Endothelial cell (in vitro differentiated cells): ENCODE measurements at regions not wholly inside any gene's neighbourhood (a gene's known extent, or its start where the extent isn't known, plus 50 kb on each side); places are given as distances from the start of the nearest gene placed in this dataset.

Experiments used
- DNase-seq: peaks from one replicate; pipeline ENCODE4 v3.0.0; 2021; ENCODE audit warnings: low spot score
- H3K27ac Mint-ChIP-seq: one replicate; pipeline ENCODE4 v1.8.0; 2021; ENCODE audit warnings: mixed read lengths, inconsistent platforms; ENCODE audit not compliant: unreplicated experiment
- H3K27me3 Mint-ChIP-seq: one replicate; pipeline ENCODE4 v1.8.0; 2021; ENCODE audit warnings: mild to moderate bottlenecking, moderate library complexity, mixed read lengths, inconsistent platforms; ENCODE audit not compliant: unreplicated experiment
- H3K36me3 Mint-ChIP-seq: one replicate; pipeline ENCODE4 v1.8.0; 2021; ENCODE audit warnings: mild to moderate bottlenecking, low read depth, mixed read lengths, inconsistent platforms; ENCODE audit not compliant: unreplicated experiment
- H3K4me1 Mint-ChIP-seq: one replicate; pipeline ENCODE4 v1.8.0; 2021; ENCODE audit warnings: mild to moderate bottlenecking, mixed read lengths, inconsistent platforms; ENCODE audit not compliant: unreplicated experiment
- H3K4me3 Mint-ChIP-seq: one replicate; pipeline ENCODE4 v1.8.0; 2021; ENCODE audit warnings: mild to moderate bottlenecking, mixed read lengths, inconsistent platforms; ENCODE audit not compliant: unreplicated experiment
- H3K9me3 Mint-ChIP-seq: one replicate; pipeline ENCODE4 v1.8.0; 2021; ENCODE audit warnings: mixed read lengths, inconsistent platforms; ENCODE audit not compliant: unreplicated experiment
- CTCF ChIP-seq: fragments of 200-600 bp; sonication (generic); IDR thresholded peaks from one replicate; pipeline ENCODE4 v1.5.0; 2021; ENCODE audit warnings: antibody characterized with exemption; ENCODE audit not compliant: unreplicated experiment

GRCh38 chr11:114787126-114787525 is 108.8 kb downstream of the NXPE2 start:
- Mint-ChIP-seq H3K4me3 (no peak overlapping the region), H3K27ac (no peak overlapping the region), H3K9me3 (no peaks in the 10 kb centered on the region), H3K36me3 (no peaks in the 10 kb centered on the region), H3K4me1 (no peaks in the 10 kb centered on the region), H3K27me3 (peaks cover 2% of the 10 kb centered on the region)
- no peak for DNase-seq
- TF ChIP-seq CTCF = no peak

GRCh38 chr11:114790910-114791309 is 112.6 kb downstream of the NXPE2 start:
- Mint-ChIP-seq H3K27ac (no peak overlapping the region), H3K4me1 (no peaks in the 10 kb centered on the region), H3K27me3 (peaks cover 2% of the 10 kb centered on the region), H3K36me3 (no peaks in the 10 kb centered on the region), H3K4me3 (no peak overlapping the region), H3K9me3 (no peaks in the 10 kb centered on the region)
- no peak for TF ChIP-seq CTCF
- no peak for DNase-seq

GRCh38 chr11:114794048-114794684 is 115.8 kb downstream of the NXPE2 start:
- no peaks in the 10 kb centered on the region for H3K36me3 Mint-ChIP-seq
- H3K9me3 Mint-ChIP-seq = no peaks in the 10 kb centered on the region
- peaks cover under 1% of the 10 kb centered on the region for H3K27me3 Mint-ChIP-seq
- H3K27ac Mint-ChIP-seq = no peak overlapping the region
- H3K4me3 Mint-ChIP-seq = no peak overlapping the region
- TF ChIP-seq CTCF = no peak
- DNase-seq = no peak
- H3K4me1 Mint-ChIP-seq = peaks cover 2% of the 10 kb centered on the region

- H3K4me3 Mint-ChIP-seq = no peak overlapping the region
- peaks cover 6% of the 10 kb centered on the region for H3K4me1 Mint-ChIP-seq
- no peak overlapping the region for H3K27ac Mint-ChIP-seq
- DNase-seq = no peak
- no peaks in the 10 kb centered on the region for H3K9me3 Mint-ChIP-seq
- H3K36me3 Mint-ChIP-seq = no peaks in the 10 kb centered on the region
- no peak for TF ChIP-seq CTCF
- peaks cover 1% of the 10 kb centered on the region for H3K27me3 Mint-ChIP-seq
These were observed 118.8 kb downstream of the NXPE2 start for GRCh38 chr11:114796954-114797721.

GRCh38 chr11:114799476-114799875 is 121.1 kb downstream of the NXPE2 start:
- no peak for DNase-seq
- H3K36me3 Mint-ChIP-seq = no peaks in the 10 kb centered on the region
- no peak for TF ChIP-seq CTCF
- H3K27me3 Mint-ChIP-seq = peaks cover 1% of the 10 kb centered on the region
- no peak overlapping the region for H3K4me3 Mint-ChIP-seq
- no peaks in the 10 kb centered on the region for H3K9me3 Mint-ChIP-seq
- H3K27ac Mint-ChIP-seq = no peak overlapping the region
- peaks cover 6% of the 10 kb centered on the region for H3K4me1 Mint-ChIP-seq
